ENCODE measurements at regions not wholly inside any gene's neighbourhood (a gene's known extent, or its start where the extent isn't known, plus 50 kb on each side); places are given as distances from the start of the nearest gene placed in this dataset.
"Not testable (repeated sequence)": the region's sequence is repeated elsewhere in the genome, so short reads cannot be mapped to it uniquely, and the experiment has no call there.

DNA sequence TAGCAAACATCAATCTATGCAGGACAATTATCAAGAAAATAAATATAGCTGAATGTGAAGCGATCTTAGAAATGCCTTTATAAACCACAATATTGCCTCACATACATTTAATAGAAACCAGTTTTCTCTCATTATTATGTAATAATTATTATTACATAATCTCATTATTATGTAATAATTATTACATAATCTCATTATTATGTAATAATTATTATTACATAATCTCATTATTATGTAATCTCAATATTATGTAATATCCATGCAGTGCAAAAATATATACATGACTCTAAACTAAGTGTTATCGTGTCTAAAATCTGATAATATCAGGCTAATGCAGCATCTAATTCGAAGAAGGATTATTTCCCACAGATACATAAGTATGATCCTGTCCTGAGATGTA lies 563.9 kb upstream of the SEMA6A start:
- no peak for DNase-seq (ENCODE audit: low spot score)
- intact Hi-C loops (cut with micrococcal nuclease): no loop called here
- H3K27ac Mint-ChIP-seq: no peak overlapping the region
- H3K27me3 Mint-ChIP-seq (ENCODE audit: insufficient read depth): no peaks in the 10 kb centered on the region
- no peak overlapping the region for H3K4me3 Mint-ChIP-seq
- H3K9me3 Mint-ChIP-seq: no peaks in the 10 kb centered on the region
- no peaks in the 10 kb centered on the region for H3K36me3 Mint-ChIP-seq (ENCODE audit: low read depth)
- no peaks in the 10 kb centered on the region for H3K4me1 Mint-ChIP-seq (ENCODE audit: low read depth)

GRCh38 chr5:117135851-117136250 lies 561.2 kb upstream of the SEMA6A start:
- Mint-ChIP-seq H3K36me3 (ENCODE audit: low read depth) (no peaks in the 10 kb centered on the region), H3K4me1 (ENCODE audit: low read depth) (no peaks in the 10 kb centered on the region), H3K27ac (no peak overlapping the region), H3K4me3 (no peak overlapping the region), H3K27me3 (ENCODE audit: insufficient read depth) (no peaks in the 10 kb centered on the region), H3K9me3 (no peaks in the 10 kb centered on the region)
- intact Hi-C loops (cut with micrococcal nuclease): no loop called here
- no peak for DNase-seq (ENCODE audit: low spot score)

DNA sequence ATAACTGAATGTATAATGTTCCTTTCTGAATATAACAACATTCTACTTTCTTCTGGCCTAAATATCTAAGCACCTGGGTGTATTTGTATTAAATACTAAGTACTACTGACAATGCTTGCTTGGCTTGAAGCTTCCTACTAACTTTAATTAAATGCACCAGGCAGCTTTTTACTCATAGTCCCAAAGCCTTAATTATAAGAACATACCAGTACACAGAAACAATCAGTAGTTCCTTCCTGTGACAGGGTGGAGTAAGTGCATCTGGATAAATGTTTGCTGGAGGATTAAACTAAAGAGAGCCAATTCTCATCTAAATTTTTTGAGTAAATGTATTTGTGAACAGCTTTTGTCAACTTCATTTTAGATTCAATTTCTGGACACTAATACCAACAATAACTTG lies 558.6 kb upstream of the SEMA6A start:
- no peaks in the 10 kb centered on the region for H3K27me3 Mint-ChIP-seq (ENCODE audit: insufficient read depth)
- H3K27ac Mint-ChIP-seq: no peak overlapping the region
- no peaks in the 10 kb centered on the region for H3K36me3 Mint-ChIP-seq (ENCODE audit: low read depth)
- intact Hi-C loops (cut with micrococcal nuclease): no loop called here
- DNase-seq (ENCODE audit: low spot score): no peak
- no peak overlapping the region for H3K4me3 Mint-ChIP-seq
- no peaks in the 10 kb centered on the region for H3K4me1 Mint-ChIP-seq (ENCODE audit: low read depth)
- no peaks in the 10 kb centered on the region for H3K9me3 Mint-ChIP-seq

- no peaks in the 10 kb centered on the region for H3K4me1 Mint-ChIP-seq (ENCODE audit: low read depth)
- no peak overlapping the region for H3K4me3 Mint-ChIP-seq
- no peaks in the 10 kb centered on the region for H3K9me3 Mint-ChIP-seq
- no peaks in the 10 kb centered on the region for H3K27me3 Mint-ChIP-seq (ENCODE audit: insufficient read depth)
- no peak for DNase-seq (ENCODE audit: low spot score)
- intact Hi-C loops (cut with micrococcal nuclease): no loop called here
- no peaks in the 10 kb centered on the region for H3K36me3 Mint-ChIP-seq (ENCODE audit: low read depth)
- H3K27ac Mint-ChIP-seq: no peak overlapping the region
These were observed 557.3 kb upstream of the SEMA6A start for GRCh38 chr5:117131876-117132275.

DNA sequence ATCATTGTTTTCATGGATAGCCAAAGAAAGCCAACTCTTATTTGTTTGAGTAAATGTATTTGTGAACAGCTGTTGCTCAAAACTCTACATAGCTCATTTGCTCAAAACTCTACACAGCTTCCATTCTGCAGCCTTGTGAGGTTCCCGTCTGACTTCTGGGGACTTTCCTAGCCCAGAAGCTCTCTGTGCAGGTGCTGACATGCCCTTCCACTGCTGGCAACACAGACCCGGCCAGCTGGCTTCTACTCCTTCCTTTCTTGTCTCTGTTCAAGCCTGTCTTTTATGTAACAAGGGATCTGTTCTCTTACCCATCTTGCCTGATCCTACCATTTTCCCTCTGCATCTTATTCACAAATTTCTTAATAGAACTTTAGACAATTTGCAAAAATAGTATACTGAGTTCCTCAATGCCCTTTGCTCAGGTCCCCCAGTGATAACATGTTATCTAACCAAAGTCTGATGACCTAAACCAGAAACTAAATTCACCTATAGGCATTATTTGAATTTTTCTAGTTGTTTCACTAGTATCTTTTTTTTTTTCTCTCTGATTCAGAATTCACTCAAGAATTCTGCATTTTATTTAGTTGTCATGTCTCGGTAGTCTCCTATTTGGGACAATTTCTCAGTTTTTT lies 556.5 kb upstream of the SEMA6A start:
- intact Hi-C loops (cut with micrococcal nuclease): no loop called here
- Mint-ChIP-seq H3K9me3 (no peaks in the 10 kb centered on the region), H3K36me3 (ENCODE audit: low read depth) (no peaks in the 10 kb centered on the region), H3K4me1 (ENCODE audit: low read depth) (no peaks in the 10 kb centered on the region), H3K4me3 (no peak overlapping the region), H3K27me3 (ENCODE audit: insufficient read depth) (no peaks in the 10 kb centered on the region), H3K27ac (no peak overlapping the region)
- no peak for DNase-seq (ENCODE audit: low spot score)

DNA sequence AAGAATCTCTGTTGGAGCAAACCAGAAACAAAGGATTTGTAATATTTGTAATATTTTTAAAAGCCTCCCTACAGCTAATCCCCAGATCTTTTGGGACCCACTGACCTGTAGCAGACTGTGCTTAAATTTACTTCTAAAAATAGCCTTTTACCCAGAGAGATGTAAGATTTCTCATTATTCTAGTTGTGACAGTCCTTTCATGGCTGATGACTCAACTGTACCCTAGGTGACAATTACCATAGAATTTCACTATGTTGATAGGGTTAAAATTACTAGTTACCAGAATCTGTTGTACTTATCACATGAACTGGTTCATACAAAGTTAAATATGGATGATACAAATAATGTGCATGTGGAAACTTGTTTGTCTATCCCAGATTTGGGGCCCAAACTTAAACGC lies 543.9 kb upstream of the SEMA6A start:
- intact Hi-C loops (cut with micrococcal nuclease): no loop called here
- Mint-ChIP-seq H3K27me3 (ENCODE audit: insufficient read depth) (no peaks in the 10 kb centered on the region), H3K9me3 (peaks cover 4% of the 10 kb centered on the region), H3K4me3 (no peak overlapping the region), H3K27ac (no peak overlapping the region), H3K36me3 (ENCODE audit: low read depth) (peaks cover 2% of the 10 kb centered on the region), H3K4me1 (ENCODE audit: low read depth) (no peaks in the 10 kb centered on the region)
- no peak for DNase-seq (ENCODE audit: low spot score)

DNA sequence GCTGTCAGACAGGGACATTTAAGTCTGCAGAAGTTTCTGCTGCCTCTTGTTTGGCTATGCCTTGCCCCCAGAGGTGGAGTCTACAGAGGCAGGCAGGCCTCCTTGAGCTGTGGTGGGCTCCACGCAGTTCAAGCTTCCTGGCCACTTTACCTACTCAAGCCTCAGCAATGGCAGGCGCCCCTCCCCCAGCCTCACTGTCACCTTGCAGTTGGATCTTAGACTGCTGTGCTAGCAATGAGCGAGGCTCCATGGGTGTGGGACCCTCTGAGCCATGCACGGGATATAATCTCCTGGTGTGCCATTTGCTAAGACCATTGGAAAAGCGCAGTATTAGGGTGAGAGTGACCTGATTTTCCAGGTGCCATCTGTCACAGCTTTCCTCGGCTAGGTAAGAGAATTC lies 542.7 kb upstream of the SEMA6A start:
- H3K27me3 Mint-ChIP-seq (ENCODE audit: insufficient read depth); H3K4me1 Mint-ChIP-seq (ENCODE audit: low read depth); H3K4me3 Mint-ChIP-seq; H3K36me3 Mint-ChIP-seq (ENCODE audit: low read depth); H3K27ac Mint-ChIP-seq; intact Hi-C loops (cut with micrococcal nuclease); H3K9me3 Mint-ChIP-seq; DNase-seq (ENCODE audit: low spot score): not testable (repeated sequence)

DNA sequence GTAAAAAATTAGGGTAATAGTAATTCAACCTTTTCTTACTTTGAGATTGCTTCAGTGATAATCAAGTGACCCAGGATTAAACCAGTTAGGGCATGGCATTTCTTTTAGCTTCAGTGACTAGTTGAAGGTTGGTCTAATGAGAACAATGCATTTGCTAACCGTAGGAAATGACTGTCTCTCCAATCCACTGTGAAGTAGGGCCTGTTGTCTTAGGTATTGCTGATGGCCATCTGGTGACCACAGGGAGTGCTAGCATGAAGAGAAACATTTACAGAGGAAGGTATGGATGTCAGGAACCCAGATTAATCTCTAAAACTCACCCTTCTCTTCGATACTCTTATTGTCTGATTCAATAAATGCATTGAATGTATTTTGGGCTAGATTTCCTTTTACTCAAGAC lies 535.9 kb upstream of the SEMA6A start:
- Mint-ChIP-seq H3K9me3 (peaks cover 7% of the 10 kb centered on the region), H3K4me3 (no peak overlapping the region), H3K27me3 (ENCODE audit: insufficient read depth) (no peaks in the 10 kb centered on the region), H3K36me3 (ENCODE audit: low read depth) (peaks cover 2% of the 10 kb centered on the region), H3K4me1 (ENCODE audit: low read depth) (no peaks in the 10 kb centered on the region), H3K27ac (no peak overlapping the region)
- intact Hi-C loops (cut with micrococcal nuclease): no loop called here
- no peak for DNase-seq (ENCODE audit: low spot score)

DNA sequence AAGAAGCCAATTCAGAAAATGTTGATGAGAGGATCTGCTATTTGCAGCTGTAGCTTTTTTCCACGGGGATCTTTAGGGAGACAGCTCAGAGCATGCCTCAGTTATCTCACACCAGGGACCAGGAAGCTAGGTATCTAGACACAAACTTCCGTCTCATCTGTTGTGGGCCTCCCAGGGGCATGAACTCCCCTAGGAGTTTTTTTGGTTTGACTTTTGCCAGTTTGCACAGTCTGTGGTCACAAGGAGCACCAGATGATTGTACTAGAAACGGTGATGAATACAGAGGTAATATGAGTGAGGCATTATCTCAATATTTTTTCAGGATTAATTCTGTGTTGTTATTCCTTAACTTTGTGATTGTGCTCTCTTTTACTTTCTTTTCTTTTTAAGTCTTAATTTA lies 533.2 kb upstream of the SEMA6A start:
- H3K4me1 Mint-ChIP-seq (ENCODE audit: low read depth): no peaks in the 10 kb centered on the region
- peaks cover 3% of the 10 kb centered on the region for H3K9me3 Mint-ChIP-seq
- no peak overlapping the region for H3K27ac Mint-ChIP-seq
- no peaks in the 10 kb centered on the region for H3K36me3 Mint-ChIP-seq (ENCODE audit: low read depth)
- H3K4me3 Mint-ChIP-seq: no peak overlapping the region
- H3K27me3 Mint-ChIP-seq (ENCODE audit: insufficient read depth): no peaks in the 10 kb centered on the region
- intact Hi-C loops (cut with micrococcal nuclease): no loop called here
- no peak for DNase-seq (ENCODE audit: low spot score)

DNA sequence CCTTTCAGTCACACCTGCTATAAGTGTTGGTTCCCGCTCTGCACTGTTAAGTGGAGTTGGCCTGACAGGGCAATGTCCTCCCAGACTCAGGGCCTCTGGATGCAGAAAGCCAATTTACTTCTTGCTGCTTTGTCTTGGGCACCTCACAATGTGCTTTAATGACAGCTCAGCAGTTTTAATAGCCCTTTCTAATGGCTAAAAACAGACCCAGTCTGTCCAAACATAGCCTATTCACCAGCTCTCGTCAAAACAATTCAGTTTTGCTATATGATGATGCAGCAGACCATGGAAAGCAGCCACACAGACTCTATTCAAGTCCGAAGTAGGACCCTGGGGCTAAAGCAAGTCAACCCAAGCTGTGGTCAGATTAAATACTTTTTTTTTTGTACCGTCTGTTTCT lies 529.1 kb upstream of the SEMA6A start:
- no peaks in the 10 kb centered on the region for H3K9me3 Mint-ChIP-seq
- intact Hi-C loops (cut with micrococcal nuclease): no loop called here
- H3K36me3 Mint-ChIP-seq (ENCODE audit: low read depth): no peaks in the 10 kb centered on the region
- no peak overlapping the region for H3K4me3 Mint-ChIP-seq
- H3K27me3 Mint-ChIP-seq (ENCODE audit: insufficient read depth): no peaks in the 10 kb centered on the region
- DNase-seq (ENCODE audit: low spot score): no peak
- H3K4me1 Mint-ChIP-seq (ENCODE audit: low read depth): no peaks in the 10 kb centered on the region
- H3K27ac Mint-ChIP-seq: no peak overlapping the region

- Mint-ChIP-seq H3K27ac (no peak overlapping the region), H3K9me3 (no peaks in the 10 kb centered on the region), H3K4me3 (no peak overlapping the region), H3K4me1 (ENCODE audit: low read depth) (no peaks in the 10 kb centered on the region), H3K27me3 (ENCODE audit: insufficient read depth) (no peaks in the 10 kb centered on the region), H3K36me3 (ENCODE audit: low read depth) (no peaks in the 10 kb centered on the region)
- no peak for DNase-seq (ENCODE audit: low spot score)
- intact Hi-C loops (cut with micrococcal nuclease): no loop called here
These were observed 528.0 kb upstream of the SEMA6A start for GRCh38 chr5:117102591-117102990.

DNA sequence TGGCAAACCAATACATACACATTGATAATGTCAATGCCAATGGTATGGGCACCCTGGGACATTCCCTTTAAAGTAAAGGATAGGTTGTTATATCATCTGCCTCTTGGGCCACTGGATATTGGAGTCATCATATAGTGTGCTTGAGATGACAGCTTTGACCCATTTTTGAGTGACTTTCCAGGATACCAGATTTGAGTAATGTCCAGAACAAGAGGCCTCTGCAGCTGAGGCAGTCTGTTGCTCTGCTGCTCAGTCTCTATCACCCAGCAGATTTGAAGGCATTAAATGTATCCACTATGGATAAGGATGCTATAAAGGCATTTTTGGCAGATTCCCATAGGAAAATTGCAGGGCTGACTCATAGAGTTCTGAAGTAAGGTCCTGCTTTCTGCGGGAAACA lies 525.6 kb upstream of the SEMA6A start:
- intact Hi-C loops (cut with micrococcal nuclease): no loop called here
- H3K4me3 Mint-ChIP-seq: no peak overlapping the region
- H3K9me3 Mint-ChIP-seq: peaks cover under 1% of the 10 kb centered on the region
- DNase-seq (ENCODE audit: low spot score): no peak
- H3K4me1 Mint-ChIP-seq (ENCODE audit: low read depth): no peaks in the 10 kb centered on the region
- H3K27me3 Mint-ChIP-seq (ENCODE audit: insufficient read depth): no peaks in the 10 kb centered on the region
- H3K36me3 Mint-ChIP-seq (ENCODE audit: low read depth): no peaks in the 10 kb centered on the region
- H3K27ac Mint-ChIP-seq: no peak overlapping the region

- peaks cover 6% of the 10 kb centered on the region for H3K9me3 Mint-ChIP-seq
- no peak for DNase-seq (ENCODE audit: low spot score)
- intact Hi-C loops (cut with micrococcal nuclease): no loop called here
- no peak overlapping the region for H3K4me3 Mint-ChIP-seq
- H3K4me1 Mint-ChIP-seq (ENCODE audit: low read depth): no peaks in the 10 kb centered on the region
- no peaks in the 10 kb centered on the region for H3K27me3 Mint-ChIP-seq (ENCODE audit: insufficient read depth)
- no peak overlapping the region for H3K27ac Mint-ChIP-seq
- H3K36me3 Mint-ChIP-seq (ENCODE audit: low read depth): no peaks in the 10 kb centered on the region
These were observed 523.5 kb upstream of the SEMA6A start for GRCh38 chr5:117098094-117098493.
